ENCODE measurements at regions not wholly inside any gene's neighbourhood (a gene's known extent, or its start where the extent isn't known, plus 50 kb on each side); places are given as distances from the start of the nearest gene placed in this dataset.

- ATAC-seq = no peak
- intact Hi-C loops (cut with DNase I) = no loop called here
- no peak for DNase-seq (ENCODE audit: low spot score)
Observed at GRCh38 chr10:92789067-92789466, 59.3 kb upstream of the EXOC6 start.

- intact Hi-C loops (cut with DNase I) = no loop called here
- ATAC-seq = no peak
- no peak for DNase-seq (ENCODE audit: low spot score)
Observed at GRCh38 chr10:92789786-92790185, 58.5 kb upstream of the EXOC6 start.

DNA sequence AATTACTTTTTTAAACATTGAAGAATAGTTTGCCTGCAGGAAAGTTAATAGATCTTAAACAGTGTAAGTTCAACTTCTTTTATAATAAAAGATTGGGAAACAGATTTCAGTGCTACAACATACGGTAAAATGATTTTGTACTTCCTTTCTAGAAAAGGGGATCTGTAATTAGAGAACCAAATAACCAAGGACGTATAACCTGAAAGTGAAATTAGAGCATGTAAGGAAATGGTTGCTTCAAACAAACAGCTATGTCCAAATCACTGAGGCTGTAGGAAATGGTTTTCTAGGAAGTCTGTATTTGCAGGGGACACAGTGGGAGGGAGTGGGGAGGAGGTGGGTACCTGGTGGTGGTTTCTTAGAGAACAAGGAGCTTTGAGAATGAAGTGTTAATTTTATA is 57.9 kb upstream of the EXOC6 start:
- no peak for ATAC-seq

GRCh38 chr10:92792661-92793060 is 55.7 kb upstream of the EXOC6 start:
- ATAC-seq (no peak), DNase-seq (ENCODE audit: low spot score) (no peak)
- intact Hi-C loops (cut with DNase I) = no loop called here

More for the DNA sequence above, 57.9 kb upstream of the EXOC6 start:
- DNase-seq (ENCODE audit: low spot score) = no peak
- intact Hi-C loops (cut with DNase I) = no loop called here
